K562 (cell line): ENCODE measurements at regions not wholly inside any gene's neighbourhood (a gene's known extent, or its start where the extent isn't known, plus 50 kb on each side); places are given as distances from the start of the nearest gene placed in this dataset.

ENCODE experiments used
- CTCF ChIP-seq, 3 experiments: IDR thresholded peaks in 2 of 3; conservative IDR thresholded peaks in 1 of 3; 2 replicates each; pipeline ENCODE4 v1.5.1; 2011 to 2012; ENCODE audit warnings: low read length in 3 of 3, mild to moderate bottlenecking in 3 of 3, control low read depth in 2 of 3, improper control_type of control experiment in 1 of 3, inconsistent platforms in 1 of 3, low read depth in 1 of 3, mixed read lengths in 1 of 3, moderate library complexity in 1 of 3; ENCODE audit not compliant: insufficient read depth in 2 of 3
- CXXC5 ChIP-seq: fragments of 250-450 bp; sonication (Bioruptor Pico); IDR thresholded peaks from 2 replicates; pipeline ENCODE4 v1.8.0; 2022; ENCODE audit warnings: inconsistent platforms, mild to moderate bottlenecking, moderate library complexity
- ELF1 ChIP-seq: fragments of 200-800 bp; sonication (Bioruptor generic); IDR thresholded peaks from 2 replicates; pipeline ENCODE4 v1.6.1; 2016; ENCODE audit warnings: missing genetic modification characterization, missing compliant biosample characterization
- REST ChIP-seq, 2 experiments: fragments of 450-650 bp; formaldehyde crosslinking in 1 of 2; IDR thresholded peaks; 2 replicates each; pipeline versions ENCODE4 v1.4.0 to v1.6.1; 2014 to 2020; ENCODE audit warnings: mild to moderate bottlenecking in 2 of 2, borderline replicate concordance in 1 of 2, low read depth in 1 of 2
- TAF1 ChIP-seq: IDR thresholded peaks from 2 replicates; pipeline ENCODE4 v1.6.1; 2011; ENCODE audit warnings: mild to moderate bottlenecking, low read length, moderate library complexity; ENCODE audit not compliant: insufficient read depth, control insufficient read depth, severe bottlenecking; ENCODE audit errors: extremely low read depth
- ZNF184 ChIP-seq: sonication (generic); formaldehyde crosslinking; IDR thresholded peaks from 2 replicates; pipeline ENCODE4 v1.5.0; 2020; ENCODE audit warnings: missing genetic modification reagents

GRCh38 chr7:110448918-110449317, 642.0 kb upstream of the LRRN3 start:
- TF ChIP-seq CTCF (IDR thresholded peaks at IDR 0.05 in 2 of 3, conservative IDR thresholded peaks at IDR 0.05 in 1 of 3; ENCODE audit: insufficient read depth in 2 of 3, low read depth in 1 of 3, low read length in 3 of 3) (no peak), TAF1 (no peak), CXXC5 (CRISPR knock-in tag) (no peak), ZNF184 (CRISPR knock-in tag) (no peak), REST (IDR thresholded peaks at IDR 0.05; ENCODE audit: borderline replicate concordance) (no peak), REST (CRISPR knock-in tag; IDR thresholded peaks at IDR 0.05; ENCODE audit: low read depth) (no peak), ELF1 (tag) (no peak)
